ENCODE measurements at regions not wholly inside any gene's neighbourhood (a gene's known extent, or its start where the extent isn't known, plus 50 kb on each side); places are given as distances from the start of the nearest gene placed in this dataset.

DNA sequence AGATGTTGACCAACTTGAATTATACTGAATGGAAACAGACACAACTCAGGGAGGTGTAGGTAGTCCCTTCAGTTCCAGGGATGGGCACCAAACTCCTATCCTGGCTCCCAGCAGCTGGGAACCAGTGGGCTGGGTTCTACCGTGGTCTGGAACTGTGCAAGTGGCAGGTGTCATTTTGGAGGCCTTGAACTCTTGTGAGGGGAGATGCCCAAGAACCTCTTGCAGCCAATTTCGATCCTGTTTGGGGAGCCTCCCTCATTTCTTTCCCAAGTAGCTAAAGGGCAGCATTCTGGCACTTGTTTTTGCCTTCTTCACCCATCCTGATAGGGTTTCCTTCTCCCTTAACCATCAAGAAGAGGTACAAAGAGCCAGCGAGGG lies 200.2 kb downstream of the ANKRD30B start:
- TF ChIP-seq, protein P1, sequence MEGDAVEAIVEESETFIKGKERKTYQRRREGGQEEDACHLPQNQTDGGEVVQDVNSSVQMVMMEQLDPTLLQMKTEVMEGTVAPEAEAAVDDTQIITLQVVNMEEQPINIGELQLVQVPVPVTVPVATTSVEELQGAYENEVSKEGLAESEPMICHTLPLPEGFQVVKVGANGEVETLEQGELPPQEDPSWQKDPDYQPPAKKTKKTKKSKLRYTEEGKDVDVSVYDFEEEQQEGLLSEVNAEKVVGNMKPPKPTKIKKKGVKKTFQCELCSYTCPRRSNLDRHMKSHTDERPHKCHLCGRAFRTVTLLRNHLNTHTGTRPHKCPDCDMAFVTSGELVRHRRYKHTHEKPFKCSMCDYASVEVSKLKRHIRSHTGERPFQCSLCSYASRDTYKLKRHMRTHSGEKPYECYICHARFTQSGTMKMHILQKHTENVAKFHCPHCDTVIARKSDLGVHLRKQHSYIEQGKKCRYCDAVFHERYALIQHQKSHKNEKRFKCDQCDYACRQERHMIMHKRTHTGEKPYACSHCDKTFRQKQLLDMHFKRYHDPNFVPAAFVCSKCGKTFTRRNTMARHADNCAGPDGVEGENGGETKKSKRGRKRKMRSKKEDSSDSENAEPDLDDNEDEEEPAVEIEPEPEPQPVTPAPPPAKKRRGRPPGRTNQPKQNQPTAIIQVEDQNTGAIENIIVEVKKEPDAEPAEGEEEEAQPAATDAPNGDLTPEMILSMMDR (IDR thresholded peaks at IDR 0.05), result no peak
- TF ChIP-seq POLR2AphosphoS5 (IDR thresholded peaks at IDR 0.05), result no peak

All from breast epithelium (tissue), 3 donors.